Erythroblast (primary cell): ENCODE measurements at regions not wholly inside any gene's neighbourhood (a gene's known extent, or its start where the extent isn't known, plus 50 kb on each side); places are given as distances from the start of the nearest gene placed in this dataset.

ENCODE experiments used
- GATA1 ChIP-seq: IDR thresholded peaks from 2 replicates; pipeline ENCODE4 v1.6.1; 2011; ENCODE audit warnings: low read depth, mild to moderate bottlenecking, control low read depth, low read length, moderate library complexity
- POLR2A ChIP-seq: IDR thresholded peaks from 2 replicates; pipeline ENCODE4 v1.6.1; 2011; ENCODE audit warnings: mild to moderate bottlenecking, low read length

- TF ChIP-seq POLR2A (no peak), GATA1 (no peak)
These were observed 132.3 kb downstream of the UNC5CL start for GRCh38 chr6:40906759-40907158.
